Osteoblast (primary cell): ENCODE measurements at regions not wholly inside any gene's neighbourhood (a gene's known extent, or its start where the extent isn't known, plus 50 kb on each side); places are given as distances from the start of the nearest gene placed in this dataset.

Experiments
- DNase-seq: peaks from one replicate; pipeline ENCODE4 v3.0.0; 2011; ENCODE audit warnings: low spot score, mixed read lengths; ENCODE audit not compliant: insufficient read length; ENCODE audit errors: missing footprints
- H2AFZ ChIP-seq: 2 replicates; pipeline ENCODE4 v1.6.0; 2011; ENCODE audit warnings: mild to moderate bottlenecking, low read length
- H3K27ac ChIP-seq: 2 replicates; pipeline ENCODE4 v1.5.1; 2011; ENCODE audit warnings: mild to moderate bottlenecking, low read depth, low read length, moderate library complexity
- H3K27me3 ChIP-seq: 2 replicates; pipeline ENCODE4 v1.6.0; 2012; ENCODE audit warnings: mild to moderate bottlenecking, control low read depth, inconsistent platforms, low read length, moderate library complexity; ENCODE audit not compliant: insufficient read depth
- H3K36me3 ChIP-seq: 2 replicates; pipeline ENCODE4 v1.5.1; 2011; ENCODE audit warnings: mild to moderate bottlenecking, low read length, control low read depth, moderate library complexity; ENCODE audit not compliant: insufficient read depth
- H3K4me1 ChIP-seq: 2 replicates; pipeline ENCODE4 v1.5.1; 2011; ENCODE audit warnings: mild to moderate bottlenecking, low read length, control low read depth, moderate library complexity; ENCODE audit not compliant: insufficient read depth
- H3K4me2 ChIP-seq: 2 replicates; pipeline ENCODE4 v1.6.0; 2011; ENCODE audit warnings: mild to moderate bottlenecking, low read length; ENCODE audit not compliant: insufficient read depth
- H3K4me3 ChIP-seq: fragments of 200-600 bp; sonication (generic); 3 replicates; pipeline ENCODE4 v1.5.1; 2012; ENCODE audit warnings: mild to moderate bottlenecking, low read length, inconsistent platforms; ENCODE audit not compliant: insufficient read depth
- H3K79me2 ChIP-seq: 2 replicates; pipeline ENCODE4 v1.6.0; 2012; ENCODE audit warnings: mild to moderate bottlenecking, low read length, control low read depth, inconsistent platforms; ENCODE audit not compliant: insufficient read depth
- H3K9me3 ChIP-seq: 2 replicates; pipeline ENCODE4 v1.5.1; 2011; ENCODE audit warnings: low read depth, low read length, control low read depth
- H4K20me1 ChIP-seq: 2 replicates; pipeline ENCODE4 v1.6.0; 2012; ENCODE audit warnings: mild to moderate bottlenecking, low read length, control low read depth; ENCODE audit not compliant: insufficient read depth
- TF ChIP-seq, protein P1 (sequence below): IDR thresholded peaks from 2 replicates; pipeline ENCODE4 v1.5.1; 2011; ENCODE audit warnings: mild to moderate bottlenecking, low read depth, low read length, moderate library complexity; ENCODE audit errors: extremely low read depth

DNA sequence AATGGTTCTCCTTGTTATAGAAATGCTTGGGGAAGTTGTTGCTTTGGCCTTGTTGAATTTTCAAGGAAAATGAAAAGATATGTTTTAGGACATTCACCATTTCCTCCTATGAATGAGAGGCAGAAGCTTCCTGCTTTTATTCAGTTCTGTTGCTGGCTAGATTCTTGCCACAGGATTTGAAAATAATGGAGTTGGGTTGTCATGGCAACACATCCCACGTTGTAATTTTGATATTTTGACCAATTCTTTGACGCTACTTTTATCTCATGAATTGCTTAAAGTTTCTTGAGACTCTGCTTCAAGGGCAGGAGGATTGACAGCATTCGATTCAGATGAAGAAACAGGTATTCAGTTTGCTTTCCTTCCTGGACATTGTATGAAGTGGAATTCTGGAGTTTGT lies 331.5 kb downstream of the PRDM2 start:
- H3K27ac ChIP-seq, result no peak overlapping the region
- H2AFZ ChIP-seq, result no peak overlapping the region
- no peaks in the 10 kb centered on the region for H3K9me3 ChIP-seq
- DNase-seq, result no peak
- no peaks in the 10 kb centered on the region for H3K27me3 ChIP-seq
- H3K4me3 ChIP-seq, result no peak overlapping the region
- H3K4me2 ChIP-seq, result no peak overlapping the region
- no peaks in the 10 kb centered on the region for H3K36me3 ChIP-seq
- no peaks in the 10 kb centered on the region for H3K79me2 ChIP-seq
- no peaks in the 10 kb centered on the region for H3K4me1 ChIP-seq
- TF ChIP-seq, protein P1, sequence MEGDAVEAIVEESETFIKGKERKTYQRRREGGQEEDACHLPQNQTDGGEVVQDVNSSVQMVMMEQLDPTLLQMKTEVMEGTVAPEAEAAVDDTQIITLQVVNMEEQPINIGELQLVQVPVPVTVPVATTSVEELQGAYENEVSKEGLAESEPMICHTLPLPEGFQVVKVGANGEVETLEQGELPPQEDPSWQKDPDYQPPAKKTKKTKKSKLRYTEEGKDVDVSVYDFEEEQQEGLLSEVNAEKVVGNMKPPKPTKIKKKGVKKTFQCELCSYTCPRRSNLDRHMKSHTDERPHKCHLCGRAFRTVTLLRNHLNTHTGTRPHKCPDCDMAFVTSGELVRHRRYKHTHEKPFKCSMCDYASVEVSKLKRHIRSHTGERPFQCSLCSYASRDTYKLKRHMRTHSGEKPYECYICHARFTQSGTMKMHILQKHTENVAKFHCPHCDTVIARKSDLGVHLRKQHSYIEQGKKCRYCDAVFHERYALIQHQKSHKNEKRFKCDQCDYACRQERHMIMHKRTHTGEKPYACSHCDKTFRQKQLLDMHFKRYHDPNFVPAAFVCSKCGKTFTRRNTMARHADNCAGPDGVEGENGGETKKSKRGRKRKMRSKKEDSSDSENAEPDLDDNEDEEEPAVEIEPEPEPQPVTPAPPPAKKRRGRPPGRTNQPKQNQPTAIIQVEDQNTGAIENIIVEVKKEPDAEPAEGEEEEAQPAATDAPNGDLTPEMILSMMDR, result no peak
- H4K20me1 ChIP-seq, result no peaks in the 10 kb centered on the region

DNA sequence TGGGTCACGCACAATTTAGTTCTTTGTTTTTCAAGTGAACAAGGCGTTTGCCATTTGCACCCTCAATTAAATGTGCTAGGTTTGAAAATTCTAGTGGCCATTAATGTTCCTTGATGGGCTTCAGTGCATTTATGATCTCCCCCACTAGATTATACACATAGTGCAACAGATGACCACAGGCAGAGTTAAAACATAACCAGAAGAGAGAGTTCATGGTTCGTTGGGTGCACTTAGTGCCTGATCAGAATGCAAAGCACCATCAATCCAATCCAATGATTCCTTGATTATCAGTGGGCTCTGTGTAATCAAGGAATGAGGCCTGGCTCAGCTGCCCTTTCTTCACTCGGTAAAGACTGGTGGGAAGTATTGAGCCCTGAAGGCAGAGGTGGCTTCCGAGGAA lies 334.5 kb downstream of the PRDM2 start:
- no peak overlapping the region for H2AFZ ChIP-seq
- H3K4me3 ChIP-seq, result no peak overlapping the region
- no peak overlapping the region for H3K4me2 ChIP-seq
- H3K36me3 ChIP-seq, result no peaks in the 10 kb centered on the region
- no peaks in the 10 kb centered on the region for H3K9me3 ChIP-seq
- TF ChIP-seq, protein P1, result no peak
- H3K79me2 ChIP-seq, result no peaks in the 10 kb centered on the region
- H3K4me1 ChIP-seq, result no peaks in the 10 kb centered on the region
- DNase-seq, result no peak
- H3K27ac ChIP-seq, result no peak overlapping the region
- no peaks in the 10 kb centered on the region for H4K20me1 ChIP-seq
- no peaks in the 10 kb centered on the region for H3K27me3 ChIP-seq

DNA sequence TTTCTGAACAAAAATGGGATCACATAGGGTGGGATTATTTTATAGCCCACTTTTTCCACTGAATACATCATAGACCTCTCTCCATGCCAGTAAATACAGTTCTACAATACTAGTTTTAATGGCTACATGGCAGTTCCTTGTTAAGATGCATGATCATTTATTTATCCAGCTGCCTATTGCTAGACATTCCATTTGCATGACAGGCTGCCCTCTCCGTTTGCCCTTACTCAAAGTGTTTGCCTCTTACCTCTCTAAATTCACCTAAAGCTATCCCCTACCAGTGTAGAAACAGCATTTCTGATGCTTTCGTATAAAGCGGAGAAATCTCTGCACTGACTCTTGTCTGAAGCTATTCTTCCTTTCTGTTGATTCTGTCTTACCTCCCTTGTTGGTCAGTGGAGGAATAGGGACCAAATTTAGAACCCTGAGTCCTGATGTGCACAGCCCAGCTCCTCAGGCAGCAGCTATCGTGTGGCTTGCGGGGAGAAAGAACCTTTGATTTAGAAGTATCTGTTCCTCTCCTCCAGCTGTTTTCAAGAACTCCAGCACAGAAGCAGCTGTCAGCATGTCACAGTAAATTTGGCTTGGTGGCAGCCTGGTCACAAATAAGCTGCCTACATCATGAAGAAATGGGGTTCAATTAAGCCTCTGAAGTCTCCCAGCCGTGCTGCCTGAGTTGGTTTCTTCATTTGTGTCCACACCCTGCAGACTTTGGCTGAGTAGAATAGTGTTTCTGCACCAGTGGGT lies 337.3 kb downstream of the PRDM2 start:
- no peak overlapping the region for H3K4me2 ChIP-seq

More for the DNA sequence above, 337.3 kb downstream of the PRDM2 start:
- Histone ChIP-seq H3K27ac (no peak overlapping the region), H4K20me1 (no peaks in the 10 kb centered on the region), H3K79me2 (no peaks in the 10 kb centered on the region), H3K9me3 (peaks cover 4% of the 10 kb centered on the region), H3K27me3 (no peaks in the 10 kb centered on the region), H2AFZ (no peak overlapping the region), H3K4me3 (no peak overlapping the region), H3K4me1 (no peaks in the 10 kb centered on the region), H3K36me3 (no peaks in the 10 kb centered on the region)
- TF ChIP-seq, protein P1, result no peak
- DNase-seq, result no peak
